Loucy (cell line): ENCODE measurements at regions not wholly inside any gene's neighbourhood (a gene's known extent, or its start where the extent isn't known, plus 50 kb on each side); places are given as distances from the start of the nearest gene placed in this dataset.

Experiments used
- H2AFZ ChIP-seq: fragments of 200-600 bp; sonication (generic); 2 replicates; pipeline ENCODE4 v1.6.0; 2016; ENCODE audit warnings: antibody characterized with exemption, mild to moderate bottlenecking, low read length, moderate library complexity
- H3F3A ChIP-seq: fragments of 200-600 bp; 2 replicates; pipeline ENCODE4 v1.6.0; 2016; ENCODE audit warnings: antibody characterized with exemption, low read depth, mild to moderate bottlenecking
- H3K27me3 ChIP-seq: fragments of 200-600 bp; sonication (generic); 2 replicates; pipeline ENCODE4 v1.6.1; 2014; ENCODE audit warnings: low read length, mild to moderate bottlenecking; ENCODE audit not compliant: insufficient read depth, poor library complexity, severe bottlenecking
- H3K36me3 ChIP-seq: fragments of 200-600 bp; sonication (generic); 2 replicates; pipeline ENCODE4 v1.6.1; 2016; ENCODE audit warnings: low read length; ENCODE audit not compliant: insufficient read depth
- H3K4me1 ChIP-seq: fragments of 200-600 bp; sonication (generic); 2 replicates; pipeline ENCODE4 v1.5.1; 2014; ENCODE audit warnings: low read length, mild to moderate bottlenecking; ENCODE audit not compliant: insufficient read depth, poor library complexity, severe bottlenecking
- H3K4me2 ChIP-seq: fragments of 200-600 bp; sonication (generic); 2 replicates; pipeline ENCODE4 v1.6.0; 2014; ENCODE audit warnings: antibody characterized with exemption, low read length, low read depth, mild to moderate bottlenecking; ENCODE audit not compliant: poor library complexity, severe bottlenecking
- H3K4me3 ChIP-seq: fragments of 200-600 bp; sonication (generic); 2 replicates; pipeline ENCODE4 v1.5.1; 2014; ENCODE audit warnings: low read length, mild to moderate bottlenecking, mixed read lengths; ENCODE audit not compliant: poor library complexity, severe bottlenecking
- H3K79me2 ChIP-seq: fragments of 200-600 bp; sonication (generic); 2 replicates; pipeline ENCODE4 v1.6.1; 2014; ENCODE audit warnings: low read length; ENCODE audit not compliant: insufficient read depth
- H3K9ac ChIP-seq: fragments of 200-600 bp; sonication (generic); 2 replicates; pipeline ENCODE4 v1.6.0; 2014; ENCODE audit warnings: mild to moderate bottlenecking, low read depth, low read length, moderate library complexity; ENCODE audit not compliant: poor library complexity, severe bottlenecking
- H3K9me2 ChIP-seq: fragments of 200-600 bp; sonication (generic); replicated peaks from 2 replicates; pipeline ENCODE4 v1.6.1; 2016; ENCODE audit warnings: low read depth, low read length, mixed read lengths
- H3K9me3 ChIP-seq: fragments of 200-600 bp; sonication (generic); 2 replicates; pipeline ENCODE4 v1.6.1; 2014; ENCODE audit warnings: mild to moderate bottlenecking, antibody characterized with exemption, low read length, low read depth; ENCODE audit not compliant: insufficient read depth
- H4K20me1 ChIP-seq: fragments of 200-600 bp; sonication (generic); 2 replicates; pipeline ENCODE4 v1.6.0; 2014; ENCODE audit warnings: antibody characterized with exemption, low read length, mild to moderate bottlenecking; ENCODE audit not compliant: insufficient read depth, poor library complexity, severe bottlenecking
- CTCF ChIP-seq: fragments of 200-600 bp; sonication (generic); conservative IDR thresholded peaks from 2 replicates; pipeline ENCODE4 v1.5.1; 2014; ENCODE audit warnings: mild to moderate bottlenecking, antibody characterized with exemption, low read length
- EZH2phosphoT487 ChIP-seq: fragments of 200-600 bp; IDR thresholded peaks from 2 replicates; pipeline ENCODE4 v1.6.1; 2018; ENCODE audit warnings: antibody characterized with exemption, mild to moderate bottlenecking, moderate library complexity, borderline replicate concordance

- Histone ChIP-seq H3K4me1 (no peaks in the 10 kb centered on the region), H3K4me3 (no peak overlapping the region), H3K9me2 (no peaks in the 10 kb centered on the region), H3K36me3 (no peaks in the 10 kb centered on the region), H3K79me2 (no peaks in the 10 kb centered on the region), H3K4me2 (no peak overlapping the region), H3K9ac (no peak overlapping the region), H3F3A (no peaks in the 10 kb centered on the region), H2AFZ (no peak overlapping the region), H3K27me3 (no peaks in the 10 kb centered on the region), H4K20me1 (no peaks in the 10 kb centered on the region), H3K9me3 (0 out of 2 replicates have a peak, but pooled peaks cover 2% of the 10 kb centered on the region)
- no peak for TF ChIP-seq EZH2phosphoT487
- no peak for TF ChIP-seq CTCF
Measured at GRCh38 chr2:23122681-23123215, 262.2 kb upstream of the KLHL29 start.

GRCh38 chr2:23123686-23124085, 261.3 kb upstream of the KLHL29 start:
- Histone ChIP-seq H3K79me2 (no peaks in the 10 kb centered on the region), H3K4me3 (no peak overlapping the region), H3K9ac (no peak overlapping the region), H3K4me2 (no peak overlapping the region), H3K4me1 (no peaks in the 10 kb centered on the region), H2AFZ (no peak overlapping the region), H4K20me1 (no peaks in the 10 kb centered on the region), H3K9me3 (peaks cover 2% of the 10 kb centered on the region; the same call in 1 of the 2 replicates), H3F3A (no peaks in the 10 kb centered on the region), H3K9me2 (no peaks in the 10 kb centered on the region), H3K36me3 (no peaks in the 10 kb centered on the region), H3K27me3 (no peaks in the 10 kb centered on the region)
- no peak for TF ChIP-seq CTCF
- no peak for TF ChIP-seq EZH2phosphoT487

- Histone ChIP-seq H3K9me3 (peaks cover 2% of the 10 kb centered on the region; the same call in 1 of the 2 replicates), H3K79me2 (no peaks in the 10 kb centered on the region), H3K4me1 (no peaks in the 10 kb centered on the region), H3K9me2 (no peaks in the 10 kb centered on the region), H3K4me2 (no peak overlapping the region), H2AFZ (no peak overlapping the region), H4K20me1 (no peaks in the 10 kb centered on the region), H3K9ac (no peak overlapping the region), H3K36me3 (no peaks in the 10 kb centered on the region), H3K4me3 (no peak overlapping the region), H3F3A (no peaks in the 10 kb centered on the region), H3K27me3 (no peaks in the 10 kb centered on the region)
- no peak for TF ChIP-seq CTCF
- no peak for TF ChIP-seq EZH2phosphoT487
Measured at GRCh38 chr2:23124214-23124750, 260.7 kb upstream of the KLHL29 start.
